HEK293T (cell line): ENCODE measurements at regions not wholly inside any gene's neighbourhood (a gene's known extent, or its start where the extent isn't known, plus 50 kb on each side); places are given as distances from the start of the nearest gene placed in this dataset.

ENCODE experiments used
- CTCF ChIA-PET: fragments of 350-600 bp; formaldehyde crosslinking; extraction: SDS; loops from one replicate; lab custom pipeline; 2021; ENCODE audit warnings: antibody characterized with exemption, inconsistent platforms; lab: Yijun Ruan, JAX
- POLR2A ChIA-PET: fragments of 350-600 bp; formaldehyde crosslinking; extraction: SDS; loops from one replicate; lab custom pipeline; 2020; ENCODE audit warnings: antibody characterized with exemption, inconsistent platforms; lab: Yijun Ruan, JAX
- DNase-seq: peaks from one replicate; pipeline ENCODE4 v3.0.0; 2012; ENCODE audit warnings: mixed read lengths; ENCODE audit errors: extremely low spot score
- ARNT ChIP-seq: fragments of 450-650 bp; IDR thresholded peaks from 2 replicates; pipeline ENCODE4 v1.6.1; 2017; ENCODE audit warnings: mild to moderate bottlenecking
- BHLHE40 ChIP-seq: fragments of 450-650 bp; IDR thresholded peaks from 2 replicates; pipeline ENCODE4 v1.6.1; 2016; ENCODE audit warnings: mild to moderate bottlenecking, moderate library complexity, borderline replicate concordance
- CTBP1 ChIP-seq: fragments of 450-650 bp; IDR thresholded peaks from 2 replicates; pipeline ENCODE4 v1.6.1; 2016; ENCODE audit warnings: borderline replicate concordance
- ELF4 ChIP-seq: fragments of 450-650 bp; IDR thresholded peaks from 2 replicates; pipeline ENCODE4 v1.6.1; 2017; ENCODE audit warnings: antibody characterized with exemption
- FOXA1 ChIP-seq: fragments of 450-650 bp; IDR thresholded peaks from 2 replicates; pipeline ENCODE4 v1.6.1; 2016; ENCODE audit warnings: mild to moderate bottlenecking
- FOXK2 ChIP-seq: fragments of 450-650 bp; IDR thresholded peaks from 2 replicates; pipeline ENCODE4 v1.6.1; 2016; ENCODE audit warnings: mild to moderate bottlenecking
- FOXM1 ChIP-seq: fragments of 450-650 bp; IDR thresholded peaks from 2 replicates; pipeline ENCODE4 v1.6.1; 2017; ENCODE audit warnings: mild to moderate bottlenecking, borderline replicate concordance
- HDGF ChIP-seq: fragments of 450-650 bp; IDR thresholded peaks from 2 replicates; pipeline ENCODE4 v1.6.1; 2017; ENCODE audit warnings: antibody characterized with exemption, borderline replicate concordance
- L3MBTL2 ChIP-seq: fragments of 450-650 bp; conservative IDR thresholded peaks from 2 replicates; pipeline ENCODE4 v1.6.1; 2016; ENCODE audit warnings: mild to moderate bottlenecking
- LEF1 ChIP-seq: fragments of 450-650 bp; IDR thresholded peaks from 2 replicates; pipeline ENCODE4 v1.6.1; 2017; ENCODE audit warnings: mild to moderate bottlenecking, borderline replicate concordance
- NFRKB ChIP-seq: fragments of 450-650 bp; IDR thresholded peaks from 2 replicates; pipeline ENCODE4 v1.6.1; 2016; ENCODE audit warnings: mild to moderate bottlenecking, moderate library complexity
- PKNOX1 ChIP-seq: fragments of 450-650 bp; IDR thresholded peaks from 2 replicates; pipeline ENCODE4 v1.6.1; 2016
- SP1 ChIP-seq: fragments of 450-650 bp; IDR thresholded peaks from 2 replicates; pipeline ENCODE4 v1.6.1; 2017
- SUZ12 ChIP-seq: fragments of 450-650 bp; IDR thresholded peaks from 2 replicates; pipeline ENCODE4 v1.6.1; 2016; ENCODE audit warnings: mild to moderate bottlenecking
- TARDBP ChIP-seq: fragments of 450-650 bp; IDR thresholded peaks from 2 replicates; pipeline ENCODE4 v1.6.1; 2016
- ZNF384 ChIP-seq: fragments of 450-650 bp; IDR thresholded peaks from 2 replicates; pipeline ENCODE4 v1.6.1; 2016

GRCh38 chr9:89980600-89980999 is 375.8 kb downstream of the GADD45G start:
- ChIA-PET POLR2A (no interaction called here), CTCF (no interaction called here)
- no peak for DNase-seq
- TF ChIP-seq PKNOX1 (0 out of 2 replicates have a peak, but pooled peaks have one; percentile 5), FOXK2 (no peak), ZNF384 (no peak), TARDBP (no peak), NFRKB (no peak), LEF1 (no peak), SP1 (no peak), HDGF (no peak)

DNA sequence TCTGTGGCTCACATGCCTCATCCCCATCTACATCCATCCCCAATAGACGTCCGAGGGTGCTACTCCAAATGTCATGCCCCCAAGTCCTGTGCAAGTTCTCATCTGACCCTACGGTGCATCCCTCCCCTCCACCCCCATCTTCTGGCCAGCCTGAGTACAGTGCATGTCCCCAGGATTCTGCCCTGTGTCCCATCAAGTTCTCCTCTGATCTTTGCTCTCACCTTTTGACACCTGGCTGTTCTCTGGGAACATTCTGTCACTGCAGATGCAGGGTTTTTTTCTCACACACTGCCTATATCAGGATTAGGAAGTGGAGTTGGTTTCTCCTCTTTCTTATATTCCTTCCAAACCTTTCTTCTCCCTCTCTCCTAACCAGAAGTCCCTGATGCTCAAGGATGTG is 377.2 kb downstream of the GADD45G start:
- ChIA-PET POLR2A (no interaction called here), CTCF (no interaction called here)
- no peak for DNase-seq
- TF ChIP-seq SUZ12 = no peak
- TF ChIP-seq FOXK2 = no peak
- TF ChIP-seq TARDBP = no peak
- no peak for TF ChIP-seq BHLHE40
- no peak for TF ChIP-seq LEF1
- TF ChIP-seq L3MBTL2 = no peak
- TF ChIP-seq CTBP1 = no peak
- no peak for TF ChIP-seq PKNOX1
- no peak for TF ChIP-seq SP1
- TF ChIP-seq ELF4 = no peak
- TF ChIP-seq FOXA1 = no peak
- TF ChIP-seq NFRKB = no peak
- TF ChIP-seq ZNF384 = no peak
- no peak for TF ChIP-seq FOXM1
- no peak for TF ChIP-seq HDGF

DNA sequence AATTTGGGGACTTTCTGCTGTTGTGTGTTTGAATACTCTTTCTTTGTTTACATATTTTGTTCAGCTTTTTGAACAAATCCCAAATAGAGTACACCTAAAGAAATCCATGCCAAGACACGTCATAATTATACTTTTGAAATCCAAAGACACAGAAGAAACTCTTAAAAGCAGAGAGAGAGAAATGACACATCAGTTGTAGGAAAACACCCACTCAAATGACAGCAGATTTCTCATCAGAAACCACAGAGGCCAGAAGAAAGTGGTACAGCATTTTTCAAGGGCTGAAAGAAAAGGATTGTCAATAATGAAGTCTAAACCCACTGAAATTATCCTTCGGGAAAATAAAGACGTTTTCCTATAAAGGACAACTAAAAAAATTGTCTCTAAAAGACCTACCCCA is 378.6 kb downstream of the GADD45G start:
- POLR2A ChIA-PET = no interaction called here
- no peak for DNase-seq
- no peak for TF ChIP-seq CTBP1
- no peak for TF ChIP-seq PKNOX1
- no peak for TF ChIP-seq FOXA1
- TF ChIP-seq SP1 = no peak
- no peak for TF ChIP-seq ELF4
- no peak for TF ChIP-seq HDGF
- no peak for TF ChIP-seq ARNT
- no peak for TF ChIP-seq ZNF384
- no peak for TF ChIP-seq BHLHE40
- TF ChIP-seq TARDBP = no peak
- TF ChIP-seq LEF1 = no peak
- no peak for TF ChIP-seq L3MBTL2
- no peak for TF ChIP-seq FOXK2
- no peak for TF ChIP-seq FOXM1
- TF ChIP-seq NFRKB = no peak
- TF ChIP-seq SUZ12 = no peak
- CTCF ChIA-PET = no interaction called here

GRCh38 chr9:89984214-89984613 is 379.4 kb downstream of the GADD45G start:
- TF ChIP-seq FOXK2 (no peak), CTBP1 (no peak), SP1 (no peak), PKNOX1 (no peak), L3MBTL2 (no peak), FOXA1 (no peak), BHLHE40 (no peak), NFRKB (no peak), HDGF (no peak), TARDBP (no peak), SUZ12 (no peak), FOXM1 (no peak), LEF1 (no peak)
- DNase-seq = no peak
- ChIA-PET CTCF (interaction anchor here (0.6 kb wide), 1 partner anchor 43 kb away, joined by 3 read pairs; no protein-coding TSS in a partner anchor), POLR2A (no interaction called here)

GRCh38 chr9:89985068-89985467 is 380.3 kb downstream of the GADD45G start:
- ChIA-PET CTCF (no interaction called here), POLR2A (no interaction called here)
- DNase-seq = no peak
- no peak for TF ChIP-seq ELF4
- TF ChIP-seq PKNOX1 = no peak
- no peak for TF ChIP-seq ZNF384
- no peak for TF ChIP-seq LEF1
- TF ChIP-seq CTBP1 = no peak
- no peak for TF ChIP-seq NFRKB
- no peak for TF ChIP-seq FOXK2
- TF ChIP-seq SUZ12 = no peak
- no peak for TF ChIP-seq ARNT
- no peak for TF ChIP-seq SP1
- no peak for TF ChIP-seq FOXA1
- TF ChIP-seq FOXM1 = no peak
- TF ChIP-seq L3MBTL2 = no peak
